ENCODE measurements at regions not wholly inside any gene's neighbourhood (a gene's known extent, or its start where the extent isn't known, plus 50 kb on each side); places are given as distances from the start of the nearest gene placed in this dataset.
"Not testable (repeated sequence)": the region's sequence is repeated elsewhere in the genome, so short reads cannot be mapped to it uniquely, and the experiment has no call there.

- no peak for DNase-seq (ENCODE audit: low spot score)
- Histone ChIP-seq H3K4me3 (no peak overlapping the region), H3K27ac (no peak overlapping the region)
- TF ChIP-seq, protein P1, sequence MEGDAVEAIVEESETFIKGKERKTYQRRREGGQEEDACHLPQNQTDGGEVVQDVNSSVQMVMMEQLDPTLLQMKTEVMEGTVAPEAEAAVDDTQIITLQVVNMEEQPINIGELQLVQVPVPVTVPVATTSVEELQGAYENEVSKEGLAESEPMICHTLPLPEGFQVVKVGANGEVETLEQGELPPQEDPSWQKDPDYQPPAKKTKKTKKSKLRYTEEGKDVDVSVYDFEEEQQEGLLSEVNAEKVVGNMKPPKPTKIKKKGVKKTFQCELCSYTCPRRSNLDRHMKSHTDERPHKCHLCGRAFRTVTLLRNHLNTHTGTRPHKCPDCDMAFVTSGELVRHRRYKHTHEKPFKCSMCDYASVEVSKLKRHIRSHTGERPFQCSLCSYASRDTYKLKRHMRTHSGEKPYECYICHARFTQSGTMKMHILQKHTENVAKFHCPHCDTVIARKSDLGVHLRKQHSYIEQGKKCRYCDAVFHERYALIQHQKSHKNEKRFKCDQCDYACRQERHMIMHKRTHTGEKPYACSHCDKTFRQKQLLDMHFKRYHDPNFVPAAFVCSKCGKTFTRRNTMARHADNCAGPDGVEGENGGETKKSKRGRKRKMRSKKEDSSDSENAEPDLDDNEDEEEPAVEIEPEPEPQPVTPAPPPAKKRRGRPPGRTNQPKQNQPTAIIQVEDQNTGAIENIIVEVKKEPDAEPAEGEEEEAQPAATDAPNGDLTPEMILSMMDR (IDR thresholded peaks at IDR 0.05): no peak
These were observed 131.0 kb downstream of the ATXN3L start for GRCh38 chrX:13188731-13189309.

- DNase-seq (ENCODE audit: low spot score); H3K27ac ChIP-seq; H3K4me3 ChIP-seq: not testable (repeated sequence)
These were observed 133.2 kb downstream of the ATXN3L start for GRCh38 chrX:13186643-13187042.

DNA sequence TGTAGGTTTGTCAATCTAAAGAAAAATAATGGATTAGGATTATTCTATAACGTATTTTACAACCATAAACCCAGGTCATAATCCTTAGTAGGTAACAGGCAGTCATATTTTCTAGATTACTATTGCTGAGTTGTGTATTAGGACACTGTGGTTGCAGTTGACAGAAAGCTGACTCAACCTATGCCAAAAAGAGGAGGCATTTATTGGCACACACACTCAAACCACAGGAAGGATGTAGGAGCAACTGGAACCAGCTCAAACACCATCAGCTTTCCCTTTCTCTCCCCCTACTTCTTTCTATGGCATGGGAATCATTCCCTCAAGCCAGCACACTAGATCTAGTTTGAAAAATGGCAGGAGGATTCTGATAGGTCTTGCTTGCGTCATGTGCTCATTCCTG, 136.4 kb upstream of the FAM9C start:
- TF ChIP-seq, protein P1 (IDR thresholded peaks at IDR 0.05): no peak
- no peak overlapping the region for H3K4me3 ChIP-seq
- H3K27ac ChIP-seq: no peak overlapping the region
- no peak for DNase-seq (ENCODE audit: low spot score)

GRCh38 chrX:13179586-13179985, 135.2 kb upstream of the FAM9C start:
- TF ChIP-seq, protein P1 (IDR thresholded peaks at IDR 0.05): no peak

GRCh38 chrX:13179100-13179499, 134.7 kb upstream of the FAM9C start:
- no peak overlapping the region for H3K27ac ChIP-seq
- TF ChIP-seq, protein P1 (IDR thresholded peaks at IDR 0.05): no peak
- no peak for DNase-seq (ENCODE audit: low spot score)
- H3K4me3 ChIP-seq: no peak overlapping the region

More at GRCh38 chrX:13179586-13179985, 135.2 kb upstream of the FAM9C start:
- Histone ChIP-seq H3K27ac (no peak overlapping the region), H3K4me3 (no peak overlapping the region)
- DNase-seq (ENCODE audit: low spot score): no peak

DNA sequence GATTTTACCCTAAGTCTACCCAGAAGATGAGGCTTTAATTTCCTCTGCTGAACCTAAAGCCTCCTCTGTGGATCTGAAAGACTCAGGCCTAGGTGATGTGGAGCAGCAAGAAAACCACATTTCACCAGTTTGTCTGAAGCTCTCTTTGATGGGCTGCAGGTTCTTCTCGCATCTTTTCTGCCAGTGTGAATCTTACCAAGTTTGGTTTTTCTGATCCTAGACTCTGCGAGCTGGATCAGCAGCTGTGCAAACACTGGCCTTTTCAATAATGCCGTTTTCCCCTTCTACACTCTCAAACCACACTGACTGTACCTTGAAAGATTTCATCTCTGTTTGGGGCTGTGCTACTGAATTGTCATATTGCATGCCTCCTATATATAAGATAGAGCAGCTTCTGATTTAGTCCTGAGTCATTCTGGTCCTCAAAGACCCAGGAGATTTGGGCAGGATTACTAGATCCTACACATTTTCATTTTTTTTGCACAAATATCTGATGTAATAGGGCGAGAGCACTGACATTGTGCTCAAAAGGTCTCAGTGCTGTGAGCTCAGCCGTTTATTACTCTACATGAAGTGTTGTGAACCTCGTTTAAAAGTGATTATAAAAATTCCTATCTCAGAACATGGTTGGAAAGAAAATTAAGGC, 133.6 kb upstream of the FAM9C start:
- DNase-seq (ENCODE audit: low spot score): no peak
- Histone ChIP-seq H3K4me3 (no peak overlapping the region), H3K27ac (no peak overlapping the region)
- TF ChIP-seq, protein P1 (IDR thresholded peaks at IDR 0.05): no peak

GRCh38 chrX:13175056-13175455, 130.6 kb upstream of the FAM9C start:
- H3K4me3 ChIP-seq: no peak overlapping the region
- TF ChIP-seq, protein P1 (IDR thresholded peaks at IDR 0.05): no peak
- DNase-seq (ENCODE audit: low spot score): no peak
- H3K27ac ChIP-seq: no peak overlapping the region

Data from coronary artery (tissue), 2 donors.